NCI-H446 treated with DMSO at 0.1 percent for 48 hours (cell line): ENCODE measurements at regions not wholly inside any gene's neighbourhood (a gene's known extent, or its start where the extent isn't known, plus 50 kb on each side); places are given as distances from the start of the nearest gene placed in this dataset.
"Not testable (repeated sequence)": the region's sequence is repeated elsewhere in the genome, so short reads cannot be mapped to it uniquely, and the experiment has no call there.

ENCODE experiments used
- DNase-seq: peaks from one replicate; lab custom pipeline; 2025; lab: John Stamatoyannopoulos, UW

- DNase-seq, result no peak
Observed at GRCh38 chr3:150128126-150128525, 157.4 kb upstream of the PFN2 start.

DNA sequence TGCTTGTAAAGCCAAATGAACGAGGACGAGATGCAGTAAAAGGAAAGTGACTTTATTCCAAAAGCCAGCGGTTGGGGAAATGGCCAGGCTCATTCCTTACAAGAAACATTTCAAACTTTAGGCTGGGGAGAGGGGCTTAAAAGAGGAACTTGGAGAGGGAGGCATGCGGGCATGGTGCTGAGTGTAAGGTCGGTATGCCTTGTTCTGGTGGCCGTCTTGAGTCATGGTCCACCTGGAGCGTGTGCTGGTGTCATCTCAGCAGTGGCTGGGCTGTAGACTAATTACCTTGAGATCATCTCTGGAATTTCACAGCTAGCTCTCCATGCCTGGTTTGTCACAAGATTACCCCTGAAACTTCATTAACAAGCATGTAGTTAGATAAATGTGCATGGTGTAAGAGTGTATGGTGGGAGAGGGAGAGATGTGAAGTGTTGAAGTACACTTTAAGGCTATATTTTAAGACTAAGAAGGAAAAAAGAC is 156.4 kb upstream of the PFN2 start:
- no peak for DNase-seq

- DNase-seq, result no peak
Observed at GRCh38 chr3:150124142-150124541, 153.4 kb upstream of the PFN2 start.

DNA sequence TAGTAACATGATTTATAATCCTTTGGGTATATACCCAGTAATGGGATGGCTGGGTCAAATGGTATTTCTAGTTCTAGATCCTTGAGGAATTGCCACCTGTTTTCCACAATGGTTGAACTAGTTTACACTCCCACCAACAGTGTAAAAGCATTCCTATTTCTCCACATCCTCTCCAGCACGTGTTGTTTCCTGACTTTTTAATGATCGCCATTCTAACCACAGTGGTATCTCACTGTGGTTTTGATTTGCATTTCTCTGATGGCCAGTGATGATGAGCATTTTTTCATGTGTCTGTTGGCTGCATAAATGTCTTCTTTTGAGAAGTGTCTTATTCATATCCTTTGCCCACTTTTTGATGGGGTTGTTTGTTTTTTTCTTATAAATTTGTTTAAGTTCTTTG is 152.6 kb upstream of the PFN2 start:
- not testable (repeated sequence) for DNase-seq

DNA sequence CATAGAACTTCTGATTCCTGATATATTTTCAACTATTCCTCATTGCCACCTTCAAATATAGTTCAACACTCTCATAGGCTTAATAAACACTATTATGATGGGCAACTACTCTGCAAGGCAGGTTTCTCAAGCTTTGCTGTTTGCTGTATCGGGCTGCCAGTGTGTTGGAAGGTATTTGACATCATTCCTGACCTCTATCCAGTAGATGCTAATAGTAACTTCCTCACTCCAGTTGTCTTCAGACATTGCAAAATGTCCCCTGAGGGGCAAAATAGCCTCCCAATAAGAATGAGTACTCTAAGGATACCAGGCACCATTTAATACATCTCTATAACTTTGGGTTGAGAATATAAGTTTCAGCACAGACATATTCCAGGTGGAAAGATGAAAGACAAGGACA is 147.5 kb upstream of the PFN2 start:
- no peak for DNase-seq

- DNase-seq, result no peak
Observed at GRCh38 chr3:150117076-150117475, 146.4 kb upstream of the PFN2 start.

GRCh38 chr3:150116196-150116595 is 145.5 kb upstream of the PFN2 start:
- DNase-seq, result no peak

- no peak for DNase-seq
Observed at GRCh38 chr3:150114873-150115540, 144.3 kb upstream of the PFN2 start.

GRCh38 chr3:150114273-150114672 is 143.6 kb upstream of the PFN2 start:
- DNase-seq, result no peak

- DNase-seq, result no peak
Observed at GRCh38 chr3:150110097-150110496, 139.4 kb upstream of the PFN2 start.

GRCh38 chr3:150107429-150108175 is 136.9 kb upstream of the PFN2 start:
- peak; percentile 51 for DNase-seq

- peak; percentile 86 for DNase-seq
Observed at GRCh38 chr3:150106740-150107428, 136.2 kb upstream of the PFN2 start.

DNA sequence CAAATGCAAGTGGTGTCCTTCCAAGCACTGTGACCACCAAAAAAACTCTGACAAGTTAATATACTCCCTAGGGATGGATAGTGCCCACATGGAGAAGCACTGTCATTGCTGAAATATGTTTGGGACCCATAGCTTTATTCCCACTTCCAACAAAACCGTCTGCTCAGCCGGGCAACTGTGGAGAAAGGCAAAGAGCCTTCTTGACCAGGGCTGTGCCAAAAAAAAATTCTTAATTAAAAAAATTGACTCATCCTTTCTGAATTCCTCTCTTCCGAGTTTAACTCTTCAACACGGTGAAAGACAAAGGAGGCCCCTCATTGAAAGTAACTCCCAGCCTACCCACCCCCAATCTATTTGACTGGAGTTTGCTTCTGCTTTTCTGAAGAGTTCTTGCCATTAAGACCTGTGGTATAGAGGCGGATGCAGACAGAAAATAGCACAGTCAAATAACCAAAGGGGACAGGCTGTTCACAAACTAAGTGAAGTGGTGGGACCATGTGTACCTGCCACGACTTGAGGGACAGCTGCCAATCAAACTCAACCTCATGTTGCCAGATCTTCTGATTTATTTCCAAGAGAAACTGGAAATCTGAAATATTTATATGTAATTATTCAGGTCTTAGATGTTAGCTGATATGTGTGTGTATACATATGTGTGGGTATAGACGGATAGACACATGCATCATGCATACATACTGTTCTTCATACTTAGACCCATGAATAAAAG is 135.4 kb upstream of the PFN2 start:
- peak; percentile 61 for DNase-seq

- no peak for DNase-seq
Observed at GRCh38 chr3:150105025-150105424, 134.3 kb upstream of the PFN2 start.

GRCh38 chr3:150104564-150104963 is 133.9 kb upstream of the PFN2 start:
- DNase-seq, result no peak

GRCh38 chr3:150101016-150101415 is 130.3 kb upstream of the PFN2 start:
- DNase-seq, result no peak

DNA sequence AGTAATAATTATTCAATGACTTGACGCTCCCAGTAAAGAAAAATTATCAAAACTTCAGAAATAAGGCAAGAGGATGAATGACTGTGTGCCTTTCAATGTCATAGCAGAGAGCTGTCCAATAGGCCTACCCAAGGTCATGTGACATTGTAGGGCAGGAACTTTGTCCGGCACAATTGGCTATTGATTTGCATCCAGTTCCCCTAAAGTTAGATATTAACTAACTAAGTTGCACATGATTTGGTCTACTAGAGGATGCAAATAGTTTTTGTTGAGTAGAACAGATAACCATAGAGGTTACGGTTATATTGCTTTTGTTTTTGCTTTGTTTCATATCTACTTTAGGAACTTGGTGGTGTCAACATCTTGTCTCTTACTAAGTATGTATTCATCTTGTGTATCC is 127.9 kb upstream of the PFN2 start:
- no peak for DNase-seq

- DNase-seq, result no peak
Observed at GRCh38 chr3:150097588-150097890, 126.8 kb upstream of the PFN2 start.

DNA sequence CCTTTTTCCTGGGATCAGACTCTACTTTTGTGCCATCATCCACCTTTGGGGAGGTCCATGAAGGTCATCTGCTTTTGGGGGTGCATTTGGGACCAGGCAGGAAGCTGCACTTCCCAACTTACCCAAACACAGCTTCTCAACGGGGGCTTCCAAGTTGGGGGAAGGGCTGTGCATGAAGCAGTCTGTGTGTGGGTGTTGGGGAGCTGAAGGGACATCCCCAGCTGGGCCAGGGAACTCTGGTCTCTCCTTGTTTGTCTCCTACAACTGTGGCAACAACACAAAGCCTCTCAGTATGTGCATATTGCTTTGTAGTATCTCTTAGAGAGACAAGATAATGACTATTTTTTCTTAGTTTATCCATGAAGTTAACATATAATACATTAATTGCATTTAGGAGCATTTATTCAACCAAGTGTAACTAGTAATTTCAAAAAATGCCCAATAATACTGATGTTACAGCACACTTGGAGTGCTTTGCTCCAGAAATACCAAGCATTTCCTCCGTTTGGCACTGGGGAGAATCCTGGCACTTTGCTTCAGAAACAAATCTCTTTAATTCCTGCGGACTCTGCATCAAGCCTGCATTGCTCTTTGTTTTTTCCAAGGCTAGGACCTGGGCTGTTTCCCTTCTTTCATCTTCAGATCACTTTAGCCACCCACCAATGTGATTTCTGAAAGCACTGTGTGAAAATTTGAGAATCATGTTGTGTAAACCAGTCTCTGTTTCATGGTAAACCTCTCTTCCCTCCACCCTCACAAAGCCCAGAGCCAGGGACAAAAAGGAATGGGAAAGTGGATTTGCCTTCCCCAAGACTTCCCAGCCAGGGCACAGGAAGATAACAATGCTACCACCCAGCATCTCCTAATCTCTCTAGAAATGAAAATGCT is 126.2 kb upstream of the PFN2 start:
- DNase-seq, result no peak

DNA sequence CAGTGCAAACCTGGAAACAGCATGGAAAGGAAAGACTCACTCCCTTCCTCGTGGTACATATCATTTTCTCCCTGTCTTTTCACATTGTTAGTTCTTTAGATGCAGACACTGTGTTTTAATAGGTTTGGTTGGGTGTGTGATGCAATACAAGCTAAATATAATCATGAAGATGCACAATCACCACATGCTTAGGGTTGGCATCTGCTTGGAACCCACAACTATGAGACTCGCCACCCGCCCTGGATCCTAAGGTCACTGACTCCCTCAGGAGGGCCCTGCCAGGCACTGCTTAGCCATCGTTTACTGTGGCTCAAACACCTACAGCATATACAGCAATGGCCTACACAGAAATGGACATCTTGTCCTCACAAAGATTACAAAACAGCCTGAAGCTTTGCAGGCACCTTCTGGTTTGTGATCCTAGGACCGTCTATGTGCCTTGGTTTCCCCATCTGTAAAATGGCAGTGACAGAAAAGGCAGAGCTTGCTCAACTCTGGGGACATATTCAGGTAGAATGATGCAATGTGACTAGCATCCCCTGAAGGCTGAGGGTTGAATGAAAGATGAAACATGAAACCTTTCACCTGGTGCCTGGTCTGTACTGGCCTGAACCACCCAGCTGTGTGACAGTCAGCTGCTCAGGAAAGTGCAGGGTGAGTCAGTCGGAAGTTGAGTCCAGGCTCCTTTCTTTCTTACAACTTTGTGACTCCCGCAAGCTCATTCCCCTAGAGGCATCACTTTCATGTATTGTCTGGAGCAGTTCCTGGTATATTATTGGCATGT is 123.6 kb upstream of the PFN2 start:
- DNase-seq, result no peak

DNA sequence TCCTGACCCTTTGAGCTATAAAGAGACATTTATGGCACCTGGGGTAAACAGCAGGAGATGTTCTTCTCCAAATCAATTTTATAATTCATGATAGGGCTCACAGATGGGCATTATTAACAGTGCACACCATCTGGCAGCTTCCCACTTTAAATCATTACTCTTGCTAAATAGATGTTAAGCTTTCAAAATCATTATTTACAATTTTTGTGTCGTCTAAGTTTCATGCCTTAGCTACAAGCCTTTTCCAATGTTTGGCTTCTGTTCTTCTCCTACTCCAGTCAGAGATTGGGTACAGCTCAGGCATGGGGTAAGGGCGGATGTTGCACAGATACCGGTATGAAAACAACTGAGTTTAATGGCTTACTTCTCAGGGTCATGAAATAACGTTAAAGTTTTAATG is 120.9 kb upstream of the PFN2 start:
- DNase-seq, result peak; percentile 77
